Heart left ventricle (tissue), 16 donors: ENCODE measurements at regions not wholly inside any gene's neighbourhood (a gene's known extent, or its start where the extent isn't known, plus 50 kb on each side); places are given as distances from the start of the nearest gene placed in this dataset.

ENCODE experiments used
- ATAC-seq, 4 donors: fragments of 200-7000 bp; cut with Tn5 transposase; one replicate each; pipeline ENCODE4 v1.9.1; 2020 to 2022; ENCODE audit warnings: moderate library complexity in 4 of 4, mild to moderate bottlenecking in 3 of 4, moderate number of reproducible peaks in 1 of 4
- DNase-seq, 5 donors: peaks; one replicate each; pipeline ENCODE4 v3.0.0-alpha.2; 2020
- H3K27ac ChIP-seq, 12 donors: fragments of 200-600 bp; sonication (generic) in 4 of 12; one replicate each; pipeline versions ENCODE4 v1.5.0 to v1.8.0; 2016 to 2022; ENCODE audit warnings: mild to moderate bottlenecking in 2 of 12
- H3K27me3 ChIP-seq, 9 donors: fragments of 200-600 bp; sonication (generic) in 2 of 9; one replicate each; pipeline versions ENCODE4 v1.5.1 to v1.8.0; 2016 to 2022; ENCODE audit warnings: mild to moderate bottlenecking in 3 of 9
- H3K36me3 ChIP-seq, 9 donors: fragments of 200-600 bp; sonication (generic) in 2 of 9; one replicate each; pipeline versions ENCODE4 v1.5.0 to v1.8.0; 2018 to 2022; ENCODE audit warnings: mild to moderate bottlenecking in 2 of 9
- H3K4me1 ChIP-seq, 12 donors: fragments of 200-600 bp; sonication (generic) in 4 of 12; one replicate each; pipeline versions ENCODE4 v1.5.0 to v1.8.0; 2016 to 2022; ENCODE audit warnings: mild to moderate bottlenecking in 3 of 12
- H3K4me3 ChIP-seq, 12 donors: fragments of 200-600 bp; sonication (generic) in 4 of 12; one replicate each; pipeline versions ENCODE4 v1.5.0 to v1.8.0; 2017 to 2022; ENCODE audit warnings: mild to moderate bottlenecking in 9 of 12, moderate library complexity in 4 of 12
- H3K9me3 ChIP-seq, 12 donors: fragments of 200-600 bp; sonication (generic) in 4 of 12; one replicate each; pipeline versions ENCODE4 v1.5.0 to v1.8.0; 2016 to 2022; ENCODE audit warnings: mild to moderate bottlenecking in 1 of 12
- CTCF ChIP-seq, 12 donors: fragments of 200-600 bp; sonication (generic) in 4 of 12; IDR thresholded peaks; one replicate each; pipeline versions ENCODE4 v1.5.0 to v1.8.0; 2018 to 2022; ENCODE audit warnings: antibody characterized with exemption in 12 of 12, mild to moderate bottlenecking in 5 of 12
- POLR2A ChIP-seq, 2 donors: fragments of 450-650 bp; IDR thresholded peaks; one replicate each; pipeline ENCODE4 v1.6.1; 2017; ENCODE audit warnings: antibody characterized with exemption in 2 of 2, mild to moderate bottlenecking in 2 of 2, moderate library complexity in 2 of 2
- WGBS, 4 donors: extraction: QIAGEN DNeasy Blood & Tissue Kit in 2 of 4; methylation state at CpG; one replicate each; pipeline versions ENCODE4 v1.1.5 to v1.1.7; 2013 to 2018; 5-methylcytosine and 5-hydroxymethylcytosine counted together
- intact Hi-C, 10 donors: fragments of 100-400 bp; cut with DNase I; formaldehyde crosslinking; loops; one replicate each; pipeline versions ENCODE4 v1.11.1 to v1.14.2; 2022
- donor health status: ischemic (EF 13 %, LVEDD 7.1; RV severe dilation, severe dysfunction).
- donor health status: healthy with polysubstance abuse.
- donor health status: DM: no; HTN: yes; CAD: no.
- donor health status: DM: no; HTN: no; CAD: no.
- donor health status: ischemic (EF 25% LVEDD 6.9; RV normal size, moderate dysfunction).
- donor health status: ischemic (EF 25% LVEDD 5.7; RV mildly dilated, moderate dysfunction).
- donor health status: healthy.
- donor health status: DM: yes; HTN: yes; CAD: no.
- donor health status: ischemic (EF 35%, LVEDD 5.7; RV mildly dilated, moderate dysfunction).
- donor health status: nonischemic (EF 11% LVEDD 7.7; RV severe dilation, severe dysfunction).
- donor health status: DM: yes; HTN: yes; CAD: no.
- donor health status: PGD.
- donor health status: ischemic (EF 29% LVEDD 5.4; RV normal size, mild dysfunction).
- donor health status: nonischemic (EF 23%, LVEDD 6.1; RV moderate dilation, normal function).

GRCh38 chr6:128808856-128809255 is 74.1 kb upstream of the LAMA2 start:
- no peak for TF ChIP-seq POLR2A (IDR thresholded peaks at IDR 0.05)
- no peak for TF ChIP-seq CTCF (IDR thresholded peaks at IDR 0.05)
- Histone ChIP-seq H3K36me3 (no peaks in the 10 kb centered on the region), H3K9me3 (peaks cover 0 to 5% (median 0%) of the 10 kb centered on the region in 12 donors), H3K4me1 (peaks cover 0 to 16% (median 3%) of the 10 kb centered on the region in 12 donors), H3K4me3 (no peak overlapping the region), H3K27ac (no peak overlapping the region), H3K27me3 (no peaks in the 10 kb centered on the region)
- intact Hi-C loops: loop anchor here in 6 of 10 donors (5.0 to 10.0 kb wide), 7 partner anchors 73 to 556 kb away; partner anchors contain the start of gene LAMA2 (in 1 of the 6)
- ATAC-seq (no peak), DNase-seq (no peak)

- H3K27me3 ChIP-seq: no peaks in the 10 kb centered on the region
- H3K27ac ChIP-seq: peak overlapping the region in 1 of 12 donors; percentile 6
- peak; percentile 15 to 65 (median 48) for TF ChIP-seq CTCF (IDR thresholded peaks at IDR 0.05)
- no peak for TF ChIP-seq POLR2A (IDR thresholded peaks at IDR 0.05)
- H3K4me3 ChIP-seq: no peak overlapping the region
- ATAC-seq (peak in 2 of 4 donors; percentile 23 to 25), DNase-seq (no peak)
- WGBS, 4 donors: 4 to 10% (median 7%) methylated on average over 2 of the region's 2 CpGs
- H3K36me3 ChIP-seq: no peaks in the 10 kb centered on the region
- H3K9me3 ChIP-seq: peaks cover 0 to 5% (median 0%) of the 10 kb centered on the region in 12 donors
- intact Hi-C loops: loop anchor here in 6 of 10 donors (5.0 to 10.0 kb wide), 7 partner anchors 75 to 557 kb away; partner anchors contain the start of gene LAMA2 (in 1 of the 6)
- peaks cover 0 to 16% (median 3%) of the 10 kb centered on the region in 12 donors for H3K4me1 ChIP-seq
These were observed 75.4 kb upstream of the LAMA2 start for GRCh38 chr6:128807577-128807976.

GRCh38 chr6:128806261-128806660 is 76.7 kb upstream of the LAMA2 start:
- no peak for TF ChIP-seq CTCF (IDR thresholded peaks at IDR 0.05)
- TF ChIP-seq POLR2A (IDR thresholded peaks at IDR 0.05): no peak
- 63 to 77% (median 74%) methylated on average over 3 of the region's 3 CpGs for WGBS, 4 donors
- DNase-seq (no peak), ATAC-seq (peak in 3 of 4 donors; percentile 41 to 81 (median 60))
- H3K27me3 ChIP-seq: no peaks in the 10 kb centered on the region
- intact Hi-C loops: loop anchor here in 6 of 10 donors (5.0 to 10.0 kb wide), 7 partner anchors 76 to 559 kb away; partner anchors contain the start of gene LAMA2 (in 1 of the 6)
- no peaks in the 10 kb centered on the region for H3K36me3 ChIP-seq
- peaks cover 0 to 19% (median 0%) of the 10 kb centered on the region in 12 donors for H3K9me3 ChIP-seq
- H3K27ac ChIP-seq: peak overlapping the region in 3 of 12 donors; percentile 5 to 15 (median 9)
- no peak overlapping the region for H3K4me3 ChIP-seq
- peaks cover 0 to 16% (median 3%) of the 10 kb centered on the region in 12 donors for H3K4me1 ChIP-seq

GRCh38 chr6:128803911-128804310 is 79.0 kb upstream of the LAMA2 start:
- Histone ChIP-seq H3K36me3 (no peaks in the 10 kb centered on the region), H3K4me3 (no peak overlapping the region), H3K27me3 (no peaks in the 10 kb centered on the region), H3K4me1 (peaks cover 0 to 16% (median 3%) of the 10 kb centered on the region in 12 donors), H3K27ac (peak overlapping the region in 4 of 12 donors; percentile 4 to 21 (median 14)), H3K9me3 (peaks cover 0 to 14% (median 0%) of the 10 kb centered on the region in 12 donors)
- 52 to 62% (median 57%) methylated on average over 3 of the region's 3 CpGs for WGBS, 4 donors
- ATAC-seq (peak; percentile 60 to 86 (median 79)), DNase-seq (peak in 2 of 5 donors; percentile 20 to 41)
- TF ChIP-seq CTCF (IDR thresholded peaks at IDR 0.05) (no peak), POLR2A (IDR thresholded peaks at IDR 0.05) (no peak)
- intact Hi-C loops: loop anchor here in 5 of 10 donors (10.0 kb wide), 4 partner anchors 241 to 561 kb away; no protein-coding TSS in a partner anchor
